Stromal cell of bone marrow (primary cell): ENCODE measurements at regions not wholly inside any gene's neighbourhood (a gene's known extent, or its start where the extent isn't known, plus 50 kb on each side); places are given as distances from the start of the nearest gene placed in this dataset.

Source experiments
- DNase-seq: peaks from one replicate; pipeline ENCODE4 v3.0.0-alpha.2; 2012; ENCODE audit warnings: low read depth

DNA sequence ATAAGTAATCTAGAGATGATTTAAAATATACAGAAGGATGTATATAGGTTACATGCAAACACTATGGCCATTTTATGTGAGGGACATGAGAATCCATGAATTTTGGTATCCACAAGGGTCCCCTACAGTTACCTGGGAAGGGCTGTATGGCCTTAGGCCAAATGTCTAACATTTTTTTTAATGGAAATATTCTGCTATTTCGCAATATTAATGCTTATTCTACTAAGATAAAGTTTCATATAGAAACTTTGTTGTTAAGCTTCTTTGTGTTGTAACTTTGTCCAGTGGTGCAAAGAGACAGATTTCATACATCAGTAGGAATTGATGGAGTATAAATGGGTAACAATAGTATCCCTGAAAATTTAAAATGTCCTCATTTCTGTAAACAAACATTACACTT is 233.4 kb upstream of the THBS1 start:
- no peak for DNase-seq

- no peak for DNase-seq
These were observed 230.1 kb upstream of the THBS1 start for GRCh38 chr15:39350785-39351184.

DNA sequence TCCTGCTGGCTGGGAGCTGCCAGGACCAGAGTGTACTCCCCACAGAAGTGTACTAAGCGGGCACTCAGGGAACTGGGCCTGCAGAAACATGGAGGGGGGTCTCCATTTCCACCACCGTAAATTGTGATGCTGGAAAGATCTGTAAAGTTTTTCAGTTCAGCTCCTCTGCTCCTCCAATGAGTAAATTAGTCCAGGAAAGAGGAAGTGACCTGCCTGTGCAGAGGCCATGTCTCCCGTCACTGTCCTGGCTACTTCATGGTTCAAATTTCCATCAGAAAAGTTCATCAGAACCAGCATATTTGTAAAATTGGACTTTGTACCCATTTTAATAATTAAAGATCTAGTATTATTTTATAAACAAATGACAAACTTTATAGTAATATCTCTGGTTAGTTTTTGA is 226.7 kb upstream of the THBS1 start:
- no peak for DNase-seq

GRCh38 chr15:39357480-39358268 is 223.2 kb upstream of the THBS1 start:
- no peak for DNase-seq

DNA sequence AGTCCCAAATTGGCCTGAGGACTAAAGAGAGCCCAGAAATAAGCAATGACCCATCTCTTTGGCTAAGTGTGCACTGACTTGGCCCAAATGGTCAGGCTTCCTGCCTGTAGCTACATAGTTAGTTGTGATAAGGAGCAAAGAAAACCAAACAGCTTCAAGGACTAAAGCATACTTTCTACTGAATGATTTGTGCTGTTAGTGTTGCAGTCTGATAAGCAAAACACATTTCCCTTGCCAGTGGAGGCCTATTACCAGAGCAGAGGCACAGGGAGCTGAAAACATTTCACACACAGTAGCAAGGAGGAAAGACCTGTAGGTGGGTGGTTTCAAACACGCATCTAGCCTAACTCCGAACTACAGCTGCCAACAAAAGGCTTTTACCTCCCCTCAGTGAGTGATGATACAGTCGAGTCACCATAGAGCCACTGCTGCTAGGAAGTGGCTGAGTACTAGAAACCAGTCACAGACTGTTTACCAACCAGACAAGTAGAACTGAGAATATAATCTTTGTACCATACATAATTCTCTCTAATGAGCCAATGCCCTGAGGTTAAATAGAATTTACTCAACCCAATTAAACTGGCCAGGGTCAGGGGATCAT is 222.3 kb upstream of the THBS1 start:
- DNase-seq = peak; percentile 47

- no peak for DNase-seq
These were observed 221.1 kb upstream of the THBS1 start for GRCh38 chr15:39359771-39360170.

DNA sequence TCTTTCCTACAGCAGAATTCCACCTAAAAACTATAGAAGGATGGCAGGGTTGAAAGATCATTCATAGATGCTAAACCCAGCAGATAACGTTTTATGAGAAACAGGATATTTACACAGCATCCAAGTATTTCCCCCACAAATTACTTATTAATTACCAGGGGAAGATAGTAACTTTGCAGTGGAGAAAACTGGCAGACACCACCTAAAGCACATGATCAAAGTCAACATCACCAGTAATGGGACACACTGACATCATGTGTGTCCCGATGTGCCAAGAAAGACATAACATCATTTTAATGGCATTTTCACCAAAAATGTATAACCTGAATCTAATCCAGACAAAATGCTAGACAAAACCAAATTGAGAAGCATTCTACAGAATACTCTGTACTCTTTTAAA is 220.4 kb upstream of the THBS1 start:
- no peak for DNase-seq

GRCh38 chr15:39361497-39361896 is 219.4 kb upstream of the THBS1 start:
- DNase-seq = no peak

DNA sequence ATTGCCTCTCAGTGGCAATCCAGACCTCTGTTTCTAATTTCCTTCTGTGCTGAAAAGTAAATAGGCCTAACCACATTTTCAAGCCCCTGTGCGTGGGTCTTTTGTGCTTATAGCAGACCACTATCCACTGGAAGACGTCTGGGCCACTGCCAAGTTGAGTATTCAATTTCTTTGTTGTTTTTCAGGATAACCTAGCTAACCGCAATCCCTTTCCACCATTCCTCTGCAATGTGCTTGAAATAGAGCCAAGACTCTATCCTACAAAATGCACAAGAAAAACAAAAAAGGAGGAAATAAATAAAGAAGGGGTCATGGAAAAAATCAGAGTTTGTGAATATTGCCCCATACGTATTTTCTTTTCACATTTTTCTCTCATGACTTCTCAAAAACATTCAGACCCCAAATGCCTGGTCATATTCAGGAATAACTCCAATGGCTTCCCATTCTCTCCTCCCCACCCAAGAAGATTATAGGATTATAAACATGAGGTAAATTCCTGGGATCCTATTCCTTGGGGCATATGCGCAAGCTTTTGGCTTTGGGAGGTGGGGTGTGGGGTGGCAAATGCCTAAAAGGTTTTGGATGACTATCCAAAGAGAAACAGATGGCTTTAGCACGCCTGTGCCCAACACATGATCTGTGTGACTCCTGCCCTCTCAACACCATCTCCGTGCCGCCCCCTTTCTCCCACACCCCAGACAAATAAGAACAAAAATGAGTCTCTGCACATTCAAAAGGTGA is 217.9 kb upstream of the THBS1 start:
- DNase-seq = peak; percentile 86

DNA sequence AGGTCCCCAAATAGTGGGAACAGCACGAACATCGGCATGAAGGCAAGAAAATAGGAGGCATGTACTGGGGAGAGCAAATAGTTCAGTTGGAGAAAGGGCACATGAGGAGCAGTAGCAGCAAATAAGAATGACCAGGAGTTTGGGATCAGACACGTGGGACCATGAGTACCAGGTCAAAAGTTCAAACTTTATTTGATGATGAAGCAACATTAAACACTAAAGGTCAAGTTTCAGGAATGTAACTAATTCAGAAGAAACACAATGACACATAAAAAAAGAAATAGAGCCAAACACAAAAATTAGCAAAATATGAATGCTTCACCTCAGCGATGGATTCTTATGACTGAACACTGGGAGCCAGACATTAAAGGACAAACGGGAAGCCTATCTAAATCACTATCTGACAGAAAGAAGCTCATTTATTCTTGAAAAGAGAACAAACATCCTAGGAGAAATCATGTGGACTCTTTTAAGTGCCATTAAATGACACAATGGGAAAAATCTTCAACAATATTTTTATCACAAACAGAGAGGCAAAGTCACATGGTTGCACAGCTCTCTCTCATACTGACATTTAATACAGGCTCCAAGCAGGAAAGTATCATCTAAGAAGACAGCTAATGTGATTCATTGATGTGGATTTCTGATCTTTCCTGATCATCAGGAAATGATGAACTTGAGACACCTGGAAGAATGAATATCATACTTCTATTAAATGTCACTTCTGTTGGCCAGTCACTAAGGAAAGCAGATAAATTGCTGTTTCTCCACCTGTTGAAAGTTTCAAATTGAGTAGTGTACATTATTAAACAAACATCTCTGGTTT is 216.9 kb upstream of the THBS1 start:
- peak; percentile 73 for DNase-seq

DNA sequence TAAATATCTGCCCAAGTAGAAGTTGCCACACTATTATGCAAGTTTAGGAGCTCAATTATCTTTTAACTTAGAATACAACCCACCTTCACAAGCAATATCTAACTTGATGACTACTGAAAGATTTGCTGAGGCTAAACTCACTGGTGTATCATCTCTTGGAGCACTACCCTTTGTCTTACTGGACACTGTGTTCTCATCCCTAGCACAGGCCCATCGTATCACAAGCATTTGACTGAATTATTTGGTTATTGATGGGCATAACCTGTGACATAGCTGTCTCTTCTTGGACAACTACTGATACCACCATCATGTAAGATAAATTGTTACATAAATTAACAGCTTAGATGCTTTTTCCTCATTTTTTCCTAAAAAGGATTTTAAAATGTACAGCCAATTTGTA is 216.2 kb upstream of the THBS1 start:
- DNase-seq = no peak

DNA sequence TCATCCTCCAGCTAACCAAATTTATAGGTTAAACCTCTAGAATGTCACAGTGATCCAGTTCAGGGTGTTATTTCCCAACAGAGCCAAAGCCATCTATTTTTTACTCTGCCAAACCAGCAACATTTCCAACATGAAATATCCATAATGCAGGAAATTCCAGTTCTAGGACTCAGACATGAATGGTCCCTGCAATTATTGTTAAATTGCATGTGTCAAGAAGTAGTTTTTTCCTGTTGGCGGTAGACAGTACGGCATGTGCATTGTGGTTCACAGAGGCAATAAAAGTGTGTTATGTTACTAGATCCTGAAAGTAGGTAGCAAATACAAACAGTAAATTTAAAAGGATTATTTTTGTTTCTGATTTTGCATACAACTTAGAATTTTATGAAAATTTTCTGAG is 215.7 kb upstream of the THBS1 start:
- DNase-seq = no peak

DNA sequence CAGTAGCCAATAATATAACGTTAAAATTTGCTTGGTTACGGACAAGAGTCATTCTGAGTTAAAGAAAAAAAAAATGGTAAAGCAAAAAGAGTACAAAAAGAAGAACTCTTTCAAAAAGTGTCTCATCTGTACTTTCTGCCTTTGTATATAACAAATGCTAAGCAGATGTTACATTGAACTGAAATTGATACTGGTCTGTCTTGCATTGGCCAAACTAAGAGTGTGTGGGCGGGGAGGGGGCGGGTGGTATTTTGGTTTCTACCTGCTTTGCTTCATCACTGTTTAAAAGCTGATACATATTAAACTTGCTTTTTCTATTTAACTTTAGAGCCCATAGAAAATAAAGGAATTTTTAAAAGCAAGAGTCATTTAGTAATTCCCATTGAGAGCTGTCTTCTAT is 215.0 kb upstream of the THBS1 start:
- DNase-seq = no peak

- DNase-seq = no peak
These were observed 213.3 kb upstream of the THBS1 start for GRCh38 chr15:39367596-39367995.

- no peak for DNase-seq
These were observed 211.1 kb upstream of the THBS1 start for GRCh38 chr15:39369768-39370167.

GRCh38 chr15:39376371-39376909 is 204.4 kb upstream of the THBS1 start:
- no peak for DNase-seq

GRCh38 chr15:39381517-39381916 is 199.4 kb upstream of the THBS1 start:
- peak; percentile 34 for DNase-seq

DNA sequence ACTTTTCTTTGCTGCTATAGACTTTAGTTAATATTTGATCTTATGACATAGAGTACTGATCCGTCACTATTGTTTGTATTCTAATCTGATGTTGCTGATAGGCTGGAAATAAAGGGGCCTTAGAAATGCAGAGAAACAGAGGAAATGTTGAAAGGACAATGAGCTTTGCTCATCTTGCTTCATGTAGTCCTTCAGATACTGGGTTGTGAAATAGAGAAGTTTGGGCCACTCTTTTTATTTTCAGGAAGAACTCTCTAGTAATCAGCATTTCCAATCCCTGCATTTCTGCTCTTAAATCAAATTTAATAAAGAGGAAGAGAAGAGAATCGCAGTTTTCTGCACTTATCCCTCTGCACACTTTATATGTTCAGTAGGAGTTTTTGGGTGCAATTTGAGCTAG is 192.8 kb upstream of the THBS1 start:
- DNase-seq = no peak

GRCh38 chr15:39391230-39391629 is 189.6 kb upstream of the THBS1 start:
- DNase-seq = no peak

DNA sequence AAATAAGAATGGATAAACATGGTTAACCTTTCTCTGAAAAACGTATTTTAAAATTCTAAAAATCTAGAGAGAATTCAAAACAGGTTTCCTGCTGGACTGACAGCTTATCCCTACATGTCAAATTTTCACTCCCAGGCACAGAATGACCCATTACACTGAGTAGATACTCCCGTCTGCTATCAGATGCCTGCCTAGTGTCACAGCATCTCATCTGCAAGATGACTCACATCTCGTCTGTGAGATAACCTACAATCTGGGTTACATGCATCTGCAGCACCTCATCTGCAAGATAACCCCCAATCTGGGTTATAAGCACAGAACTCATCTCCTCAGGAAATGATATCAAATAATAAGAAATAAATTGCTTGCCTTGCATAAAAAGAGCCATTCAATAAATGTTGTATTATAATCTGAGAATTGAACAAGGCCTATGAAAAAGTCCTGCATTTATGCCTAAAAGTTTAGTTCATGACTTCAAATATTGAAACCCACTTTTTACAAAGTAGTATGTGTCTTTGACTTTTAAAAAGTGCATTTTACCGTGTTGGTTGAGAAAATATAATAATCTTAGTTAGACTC is 188.3 kb upstream of the THBS1 start:
- no peak for DNase-seq

GRCh38 chr15:39393575-39394335 is 187.1 kb upstream of the THBS1 start:
- no peak for DNase-seq
